NCI-H510A treated with DMSO at 0.1 percent for 48 hours (cell line): ENCODE measurements at regions not wholly inside any gene's neighbourhood (a gene's known extent, or its start where the extent isn't known, plus 50 kb on each side); places are given as distances from the start of the nearest gene placed in this dataset.

ENCODE experiments used
- DNase-seq: peaks from one replicate; lab custom pipeline; 2025; lab: John Stamatoyannopoulos, UW

- DNase-seq = no peak
Observed at GRCh38 chr4:34039766-34040165, 2204.5 kb downstream of the ARAP2 start.

GRCh38 chr4:34043131-34043530 lies 2201.2 kb downstream of the ARAP2 start:
- DNase-seq = no peak

GRCh38 chr4:34046580-34046979 lies 2197.7 kb downstream of the ARAP2 start:
- DNase-seq = no peak

GRCh38 chr4:34047363-34047762 lies 2197.0 kb downstream of the ARAP2 start:
- no peak for DNase-seq

GRCh38 chr4:34066126-34066525 lies 2178.2 kb downstream of the ARAP2 start:
- no peak for DNase-seq

- DNase-seq = no peak
Observed at GRCh38 chr4:34091451-34091850, 2152.9 kb downstream of the ARAP2 start.

- DNase-seq = no peak
Observed at GRCh38 chr4:34094114-34094513, 2150.2 kb downstream of the ARAP2 start.

- no peak for DNase-seq
Observed at GRCh38 chr4:34105311-34105710, 2139.0 kb downstream of the ARAP2 start.

- DNase-seq = no peak
Observed at GRCh38 chr4:34108391-34108790, 2135.9 kb downstream of the ARAP2 start.

- DNase-seq = no peak
Observed at GRCh38 chr4:34112573-34112972, 2131.7 kb downstream of the ARAP2 start.

- no peak for DNase-seq
Observed at GRCh38 chr4:34138385-34138784, 2105.9 kb downstream of the ARAP2 start.

GRCh38 chr4:34139346-34139745 lies 2105.0 kb downstream of the ARAP2 start:
- no peak for DNase-seq

GRCh38 chr4:34148322-34148908 lies 2095.9 kb downstream of the ARAP2 start:
- no peak for DNase-seq

- DNase-seq = no peak
Observed at GRCh38 chr4:34157547-34157946, 2086.8 kb downstream of the ARAP2 start.

GRCh38 chr4:34158878-34159277 lies 2085.4 kb downstream of the ARAP2 start:
- no peak for DNase-seq

GRCh38 chr4:34170946-34171345 lies 2073.4 kb downstream of the ARAP2 start:
- DNase-seq = no peak

- DNase-seq = no peak
Observed at GRCh38 chr4:34176609-34177008, 2067.7 kb downstream of the ARAP2 start.

GRCh38 chr4:34178476-34178875 lies 2065.8 kb downstream of the ARAP2 start:
- no peak for DNase-seq

- no peak for DNase-seq
Observed at GRCh38 chr4:34181311-34181841, 2062.9 kb downstream of the ARAP2 start.

- DNase-seq = no peak
Observed at GRCh38 chr4:34181891-34182290, 2062.4 kb downstream of the ARAP2 start.

GRCh38 chr4:34182306-34182705 lies 2062.0 kb downstream of the ARAP2 start:
- no peak for DNase-seq

- no peak for DNase-seq
Observed at GRCh38 chr4:34183926-34184325, 2060.4 kb downstream of the ARAP2 start.

- DNase-seq = no peak
Observed at GRCh38 chr4:34187056-34187455, 2057.3 kb downstream of the ARAP2 start.

- no peak for DNase-seq
Observed at GRCh38 chr4:34191443-34191842, 2052.9 kb downstream of the ARAP2 start.
